ENCODE measurements at regions not wholly inside any gene's neighbourhood (a gene's known extent, or its start where the extent isn't known, plus 50 kb on each side); places are given as distances from the start of the nearest gene placed in this dataset.

GRCh38 chr11:19432370-19433061, 191.8 kb upstream of the E2F8 start:
- Mint-ChIP-seq H3K4me3 (peak overlapping the region in 1 of 8 donors; percentile 35), H3K4me1 (peaks cover 7 to 15% (median 10%) of the 10 kb centered on the region in 3 donors), H3K27me3 (peaks cover 6 to 8% (median 7%) of the 10 kb centered on the region in 3 donors), H3K9me3 (peaks cover 0 to 13% (median 0%) of the 10 kb centered on the region in 7 donors), H3K36me3 (no peaks in the 10 kb centered on the region), H3K27ac (peak overlapping the region in 2 of 6 donors; percentile 36 to 39)
- DNase-seq (no peak), ATAC-seq (ENCODE audit: low read depth in 2 of 2) (peak in 1 of 2 donors; percentile 28)

- DNase-seq, result no peak
- H3K4me1 Mint-ChIP-seq, result peaks cover 7 to 20% (median 10%) of the 10 kb centered on the region in 3 donors
- H3K9me3 Mint-ChIP-seq, result peaks cover 0 to 2% (median 0%) of the 10 kb centered on the region in 7 donors
- H3K27me3 Mint-ChIP-seq, result peaks cover 11 to 16% (median 15%) of the 10 kb centered on the region in 3 donors
- no peaks in the 10 kb centered on the region for H3K36me3 Mint-ChIP-seq
- no peak for ATAC-seq (ENCODE audit: low read depth in 2 of 2)
- H3K27ac Mint-ChIP-seq, result no peak overlapping the region
- no peak overlapping the region for H3K4me3 Mint-ChIP-seq
Observed at GRCh38 chr11:19430754-19431398, 190.1 kb upstream of the E2F8 start.

GRCh38 chr11:19430346-19430745, 189.6 kb upstream of the E2F8 start:
- Mint-ChIP-seq H3K4me1 (peaks cover 7 to 22% (median 10%) of the 10 kb centered on the region in 3 donors), H3K27me3 (peaks cover 14 to 21% (median 15%) of the 10 kb centered on the region in 3 donors)

GRCh38 chr11:19429108-19429760, 188.5 kb upstream of the E2F8 start:
- Mint-ChIP-seq H3K9me3 (no peaks in the 10 kb centered on the region), H3K27me3 (peaks cover 14 to 31% (median 15%) of the 10 kb centered on the region in 3 donors), H3K4me1 (peaks cover 7 to 22% (median 10%) of the 10 kb centered on the region in 3 donors), H3K4me3 (no peak overlapping the region), H3K27ac (no peak overlapping the region), H3K36me3 (no peaks in the 10 kb centered on the region)
- ATAC-seq (ENCODE audit: low read depth in 2 of 2) (no peak), DNase-seq (no peak)

More at GRCh38 chr11:19430346-19430745, 189.6 kb upstream of the E2F8 start:
- Mint-ChIP-seq H3K4me3 (no peak overlapping the region), H3K9me3 (no peaks in the 10 kb centered on the region), H3K36me3 (no peaks in the 10 kb centered on the region), H3K27ac (no peak overlapping the region)
- DNase-seq (no peak), ATAC-seq (ENCODE audit: low read depth in 2 of 2) (no peak)

- DNase-seq (no peak), ATAC-seq (ENCODE audit: low read depth in 2 of 2) (no peak)
- no peaks in the 10 kb centered on the region for H3K36me3 Mint-ChIP-seq
- no peak overlapping the region for H3K4me3 Mint-ChIP-seq
- no peaks in the 10 kb centered on the region for H3K9me3 Mint-ChIP-seq
- peaks cover 7 to 17% (median 10%) of the 10 kb centered on the region in 3 donors for H3K4me1 Mint-ChIP-seq
- no peak overlapping the region for H3K27ac Mint-ChIP-seq
- peaks cover 15 to 31% (median 16%) of the 10 kb centered on the region in 3 donors for H3K27me3 Mint-ChIP-seq
Observed at GRCh38 chr11:19428206-19429002, 187.7 kb upstream of the E2F8 start.

GRCh38 chr11:19426756-19427403, 186.1 kb upstream of the E2F8 start:
- no peaks in the 10 kb centered on the region for H3K36me3 Mint-ChIP-seq
- peaks cover 0 to 6% (median 0%) of the 10 kb centered on the region in 3 donors for H3K4me1 Mint-ChIP-seq
- H3K9me3 Mint-ChIP-seq, result no peaks in the 10 kb centered on the region
- DNase-seq, result no peak
- H3K4me3 Mint-ChIP-seq, result no peak overlapping the region
- no peak for ATAC-seq (ENCODE audit: low read depth in 2 of 2)
- peaks cover 15 to 31% (median 19%) of the 10 kb centered on the region in 3 donors for H3K27me3 Mint-ChIP-seq
- H3K27ac Mint-ChIP-seq, result no peak overlapping the region

GRCh38 chr11:19426011-19426755, 185.4 kb upstream of the E2F8 start:
- Mint-ChIP-seq H3K9me3 (no peaks in the 10 kb centered on the region), H3K36me3 (no peaks in the 10 kb centered on the region), H3K27ac (no peak overlapping the region), H3K4me1 (peaks cover 0 to 6% (median 0%) of the 10 kb centered on the region in 3 donors), H3K27me3 (peaks cover 15 to 32% (median 19%) of the 10 kb centered on the region in 3 donors), H3K4me3 (no peak overlapping the region)
- DNase-seq, result no peak
- ATAC-seq (ENCODE audit: low read depth in 2 of 2), result no peak

- ATAC-seq (ENCODE audit: low read depth in 2 of 2) (no peak), DNase-seq (no peak)
- Mint-ChIP-seq H3K4me3 (no peak overlapping the region), H3K27me3 (peaks cover 18 to 37% (median 18%) of the 10 kb centered on the region in 3 donors), H3K27ac (no peak overlapping the region), H3K9me3 (peaks cover 0 to 9% (median 5%) of the 10 kb centered on the region in 7 donors), H3K4me1 (peaks cover 0 to 6% (median 0%) of the 10 kb centered on the region in 3 donors), H3K36me3 (no peaks in the 10 kb centered on the region)
Observed at GRCh38 chr11:19422276-19422675, 181.5 kb upstream of the E2F8 start.

GRCh38 chr11:19420868-19421533, 180.3 kb upstream of the E2F8 start:
- DNase-seq, result no peak
- Mint-ChIP-seq H3K27me3 (peaks cover 12 to 30% (median 17%) of the 10 kb centered on the region in 3 donors), H3K9me3 (peaks cover 2 to 22% (median 5%) of the 10 kb centered on the region in 7 donors), H3K36me3 (no peaks in the 10 kb centered on the region), H3K27ac (no peak overlapping the region), H3K4me1 (peaks cover 0 to 3% (median 0%) of the 10 kb centered on the region in 3 donors), H3K4me3 (no peak overlapping the region)
- ATAC-seq (ENCODE audit: low read depth in 2 of 2), result no peak

- Mint-ChIP-seq H3K4me3 (no peak overlapping the region), H3K27me3 (peaks cover 10 to 23% (median 13%) of the 10 kb centered on the region in 3 donors), H3K27ac (no peak overlapping the region), H3K9me3 (peaks cover 5 to 24% (median 6%) of the 10 kb centered on the region in 7 donors), H3K36me3 (no peaks in the 10 kb centered on the region), H3K4me1 (no peaks in the 10 kb centered on the region)
- ATAC-seq (ENCODE audit: low read depth in 2 of 2) (no peak), DNase-seq (no peak)
Observed at GRCh38 chr11:19419808-19420207, 179.1 kb upstream of the E2F8 start.

- Mint-ChIP-seq H3K27me3 (peaks cover 10 to 22% (median 13%) of the 10 kb centered on the region in 3 donors), H3K4me1 (no peaks in the 10 kb centered on the region), H3K9me3 (peaks cover 5 to 24% (median 9%) of the 10 kb centered on the region in 7 donors), H3K36me3 (no peaks in the 10 kb centered on the region), H3K27ac (no peak overlapping the region), H3K4me3 (no peak overlapping the region)
- ATAC-seq (ENCODE audit: low read depth in 2 of 2) (no peak), DNase-seq (no peak)
Observed at GRCh38 chr11:19419021-19419750, 178.4 kb upstream of the E2F8 start.

Measured in naive B cell (primary cell).